CD4-positive, alpha-beta T cell treated with Interleukin-12 subunit alpha and Interleukin-12 subunit beta, for 1 hour (primary cell): ENCODE measurements at regions not wholly inside any gene's neighbourhood (a gene's known extent, or its start where the extent isn't known, plus 50 kb on each side); places are given as distances from the start of the nearest gene placed in this dataset.

Experiments
- DNase-seq: peaks from one replicate; pipeline ENCODE4 v3.0.0-alpha.2; 2020

DNA sequence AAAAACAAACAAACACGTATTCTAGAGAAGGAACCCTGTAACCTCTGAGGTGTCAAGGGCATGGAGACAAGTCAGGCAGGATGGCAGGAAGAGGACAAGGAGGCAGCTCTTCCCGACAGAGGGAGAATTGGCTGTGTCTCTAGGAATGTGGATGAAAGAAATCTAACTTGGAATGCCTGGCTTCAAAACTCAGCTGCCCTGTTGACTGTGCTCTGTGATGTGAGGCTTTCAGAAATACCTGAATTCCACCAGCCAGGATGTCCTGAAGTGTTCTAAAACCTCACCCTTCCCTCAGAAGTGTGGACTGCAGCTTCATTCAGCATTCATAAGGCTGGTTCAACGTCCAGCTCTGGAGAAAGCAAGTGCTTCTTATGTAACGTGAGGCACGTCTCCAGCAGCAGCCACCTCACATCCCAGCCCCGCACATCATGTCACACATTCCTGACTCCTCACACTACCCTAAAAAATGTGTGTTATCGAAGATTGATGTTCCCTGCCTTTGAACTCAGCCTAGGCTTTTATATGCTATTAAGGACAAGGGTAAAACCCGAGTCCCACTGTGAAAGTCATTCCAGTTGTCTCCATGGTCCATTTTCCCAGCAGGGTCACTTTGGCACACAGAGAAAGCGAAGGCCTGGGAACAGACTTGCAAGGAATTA lies 398.9 kb downstream of the ETS1 start:
- no peak for DNase-seq

DNA sequence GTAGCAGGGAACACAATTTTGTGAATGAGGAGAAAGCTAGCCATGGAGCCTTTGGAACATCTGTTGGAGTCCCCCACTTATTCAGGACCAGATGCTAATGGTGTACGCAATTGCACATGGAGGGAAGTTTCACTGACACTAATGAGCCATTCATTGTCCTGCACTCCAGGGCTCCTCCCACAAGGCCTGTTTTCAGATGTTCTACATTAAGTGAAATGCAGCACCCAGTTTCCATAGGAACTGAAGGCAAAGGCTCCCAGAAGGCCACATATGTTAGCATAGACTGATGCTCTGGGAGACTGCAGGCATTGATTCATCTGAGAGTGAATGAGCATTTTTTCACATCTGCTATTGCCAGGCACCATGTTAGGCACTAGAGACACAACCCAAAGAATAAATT lies 399.5 kb downstream of the ETS1 start:
- no peak for DNase-seq

GRCh38 chr11:128187377-128187776 lies 400.0 kb downstream of the ETS1 start:
- no peak for DNase-seq

GRCh38 chr11:128184981-128185380 lies 402.4 kb downstream of the ETS1 start:
- DNase-seq = no peak

GRCh38 chr11:128182844-128183243 lies 404.5 kb downstream of the ETS1 start:
- DNase-seq = no peak

DNA sequence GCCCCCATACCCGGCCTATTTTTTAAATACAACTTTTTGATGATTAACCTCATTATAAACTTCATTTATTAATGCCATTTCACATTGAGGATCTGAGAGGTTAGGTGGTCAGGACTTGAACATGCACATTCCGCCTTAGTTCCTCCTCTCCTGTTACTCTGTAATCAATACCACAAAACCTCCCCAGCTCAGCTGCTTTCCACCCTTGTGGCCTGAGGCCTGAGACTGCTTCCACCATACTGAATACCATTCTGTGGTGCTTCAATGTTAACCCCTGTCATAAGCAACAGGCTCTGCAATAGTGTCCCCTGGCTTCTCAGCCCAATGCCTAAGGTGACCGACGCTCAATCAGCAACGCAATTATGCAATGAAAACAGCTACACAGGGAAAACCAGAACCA lies 405.4 kb downstream of the ETS1 start:
- no peak for DNase-seq

DNA sequence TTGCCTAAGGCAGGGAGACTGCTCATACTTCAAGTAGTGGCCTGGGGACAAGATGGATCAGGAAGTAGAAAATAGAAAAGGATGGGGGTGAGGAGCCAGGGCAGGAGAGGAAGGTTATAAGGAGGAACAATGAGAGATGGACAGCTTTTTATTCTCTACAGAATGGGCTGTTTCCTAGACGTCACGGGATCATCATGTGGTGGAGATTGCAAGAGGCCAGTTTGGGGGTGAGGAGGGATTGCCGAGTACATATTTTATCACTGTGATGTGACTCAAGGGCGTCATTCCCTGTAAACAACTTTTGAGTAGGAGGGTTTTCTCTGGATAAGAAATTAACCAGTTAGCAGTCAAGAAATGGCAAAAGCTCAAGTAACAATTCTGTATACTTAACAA lies 406.3 kb downstream of the ETS1 start:
- no peak for DNase-seq

- no peak for DNase-seq
Observed at GRCh38 chr11:128180441-128181087, 406.8 kb downstream of the ETS1 start.

- no peak for DNase-seq
Observed at GRCh38 chr11:128179512-128179911, 407.8 kb downstream of the ETS1 start.

GRCh38 chr11:128179039-128179438 lies 408.3 kb downstream of the ETS1 start:
- no peak for DNase-seq

GRCh38 chr11:128174465-128175291 lies 412.7 kb downstream of the ETS1 start:
- no peak for DNase-seq

GRCh38 chr11:128172046-128172878 lies 415.1 kb downstream of the ETS1 start:
- peak; percentile 84 for DNase-seq

DNA sequence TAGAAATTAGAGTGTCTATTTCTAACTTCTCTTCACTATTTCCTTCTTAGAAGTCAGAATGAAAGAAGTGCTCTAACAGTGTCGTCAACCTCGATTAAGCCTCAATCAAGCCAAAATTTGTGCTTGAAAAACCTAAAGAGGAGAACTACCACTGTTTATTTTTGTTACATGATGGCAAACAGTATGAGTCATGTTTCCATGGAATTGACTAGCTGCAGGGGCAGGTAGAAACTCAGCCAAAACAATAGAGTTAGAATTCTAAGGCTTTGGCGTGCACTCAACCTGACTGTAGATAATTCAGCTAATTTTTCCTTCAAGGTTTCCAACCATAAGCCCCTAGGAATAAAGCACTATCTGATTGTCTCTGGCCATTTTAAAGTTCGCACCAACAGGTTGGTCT lies 415.9 kb downstream of the ETS1 start:
- no peak for DNase-seq

DNA sequence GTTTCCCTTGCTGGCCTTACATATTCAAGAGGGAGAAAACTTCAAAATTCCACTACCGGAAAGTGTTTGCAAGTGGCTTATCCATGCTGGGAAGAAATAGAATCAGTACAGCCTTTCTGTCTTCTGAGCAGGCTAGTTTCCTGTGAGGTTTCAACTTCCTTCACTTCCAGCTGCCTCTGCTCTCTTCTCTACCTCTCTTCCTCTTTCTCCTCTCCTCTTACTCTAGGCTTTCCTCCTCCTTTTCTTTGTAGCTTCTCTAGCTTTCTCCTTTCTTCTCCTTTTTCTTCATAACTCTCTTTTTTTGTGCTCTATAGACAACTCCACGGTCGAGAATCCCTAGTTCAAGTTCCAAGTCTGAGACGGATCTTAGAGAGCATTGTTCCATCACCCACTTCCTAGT lies 421.8 kb downstream of the ETS1 start:
- no peak for DNase-seq

DNA sequence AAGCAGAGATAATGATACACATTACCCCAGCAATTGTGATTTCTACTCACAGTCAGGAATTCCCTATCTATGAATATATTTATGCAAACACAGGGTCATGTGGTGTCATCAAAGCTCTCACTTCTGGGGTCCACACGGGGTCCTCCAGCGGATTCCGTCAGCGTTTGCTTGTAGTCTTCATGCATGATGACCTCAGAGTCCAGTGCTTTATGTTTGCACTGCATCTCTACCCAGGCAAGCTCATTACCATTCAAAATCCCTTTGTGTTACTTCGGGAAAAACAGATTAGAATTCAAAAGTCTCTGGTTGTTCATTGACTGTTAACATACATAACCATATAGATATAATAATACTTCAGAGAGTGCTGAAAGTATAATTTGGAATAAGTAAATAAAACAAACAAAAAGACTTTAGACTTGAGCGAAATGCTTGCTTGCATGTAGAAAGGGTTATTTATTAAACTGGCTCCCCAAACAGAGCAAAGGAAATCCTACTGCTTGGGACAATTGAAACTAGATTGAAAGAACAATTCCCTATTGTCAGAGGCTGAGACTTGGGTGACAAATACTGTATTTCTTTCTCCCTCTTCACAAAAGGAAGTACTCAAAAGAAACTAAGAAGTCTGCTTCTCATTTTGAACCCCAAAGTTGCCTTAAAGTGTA lies 423.1 kb downstream of the ETS1 start:
- DNase-seq = no peak

DNA sequence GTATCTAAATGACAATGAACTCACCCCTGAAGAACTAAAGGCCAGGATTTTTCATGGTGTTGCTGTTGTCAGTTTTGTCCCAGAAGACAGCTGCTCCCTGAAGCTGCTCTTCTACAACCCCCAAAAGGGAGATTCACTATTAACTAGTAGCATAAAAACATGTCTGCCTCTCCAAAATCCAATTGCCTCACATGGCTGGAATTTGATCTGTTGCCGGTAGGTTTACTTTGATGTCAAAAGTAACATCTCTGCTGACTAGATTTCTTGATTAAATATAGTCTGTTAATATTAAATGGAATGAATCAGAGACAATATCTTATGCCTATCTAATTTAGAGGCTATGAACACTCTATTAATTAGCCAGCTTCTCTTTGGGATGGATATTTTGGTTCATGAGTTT lies 425.4 kb downstream of the ETS1 start:
- DNase-seq = no peak

DNA sequence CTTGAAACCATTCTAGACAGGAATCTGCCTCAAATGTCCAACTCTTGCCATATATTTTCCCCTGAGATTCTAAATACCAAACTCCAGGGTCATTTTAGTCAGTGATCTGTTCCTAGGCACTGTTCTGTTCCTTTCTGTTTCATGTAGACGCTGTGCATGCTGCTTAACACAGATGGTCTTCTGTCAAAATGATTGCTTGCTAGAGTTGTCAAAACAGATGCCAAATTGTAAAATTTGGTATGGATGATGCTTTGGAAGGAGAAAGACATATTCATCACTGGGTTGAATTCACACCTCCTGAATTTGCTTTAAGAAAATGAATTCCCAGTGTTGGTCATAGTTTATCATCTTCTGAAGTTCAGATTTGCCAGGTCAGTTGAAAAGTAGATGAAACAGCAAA lies 425.9 kb downstream of the ETS1 start:
- no peak for DNase-seq

GRCh38 chr11:128158860-128159259 lies 428.5 kb downstream of the ETS1 start:
- no peak for DNase-seq

- DNase-seq = peak; percentile 78
Observed at GRCh38 chr11:128157423-128158298, 429.7 kb downstream of the ETS1 start.

GRCh38 chr11:128156486-128156885 lies 430.9 kb downstream of the ETS1 start:
- DNase-seq = no peak

DNA sequence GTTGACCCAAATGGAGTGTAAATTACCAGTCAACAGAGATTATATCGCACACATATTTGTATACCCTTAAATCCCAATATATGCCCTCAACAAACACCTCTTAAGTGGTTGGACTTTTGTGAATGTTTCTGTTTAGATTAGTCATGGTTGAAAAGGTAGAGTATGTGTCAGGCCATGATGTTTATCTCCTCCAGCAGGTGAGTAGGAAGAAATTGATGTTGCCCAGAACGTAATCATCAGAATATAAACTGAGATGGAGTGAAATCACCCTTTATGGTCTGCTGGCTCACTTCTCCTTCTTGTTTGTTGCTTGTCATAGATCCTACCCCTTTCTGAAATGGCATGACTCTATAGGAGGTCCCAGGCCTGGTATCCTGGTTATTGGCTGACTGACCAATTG lies 431.8 kb downstream of the ETS1 start:
- no peak for DNase-seq

DNA sequence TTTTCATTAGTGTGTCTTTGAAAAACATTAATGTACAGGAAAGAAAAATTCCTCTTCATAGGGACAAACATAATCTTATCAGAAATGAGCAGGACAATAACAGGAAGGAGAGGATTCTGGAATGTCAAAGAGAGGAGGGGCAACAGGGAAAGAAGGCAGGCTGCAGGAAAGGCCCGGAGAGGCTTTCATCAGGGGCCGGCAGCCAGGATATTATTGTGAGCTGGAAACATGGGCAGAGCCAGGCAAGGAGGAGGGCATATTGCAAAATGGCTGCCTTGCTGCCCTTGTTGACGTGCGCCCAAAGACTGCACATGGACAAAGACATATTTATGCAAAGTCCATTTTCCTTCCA lies 433.7 kb downstream of the ETS1 start:
- no peak for DNase-seq
